Cerebellar nuclear complex (tissue), 1 donor: ENCODE measurements at regions not wholly inside any gene's neighbourhood (a gene's known extent, or its start where the extent isn't known, plus 50 kb on each side); places are given as distances from the start of the nearest gene placed in this dataset.

ENCODE experiments used
- DNase-seq, 2 experiments: peaks; one replicate each; lab custom pipeline; 2025; lab: John Stamatoyannopoulos, UW

DNA sequence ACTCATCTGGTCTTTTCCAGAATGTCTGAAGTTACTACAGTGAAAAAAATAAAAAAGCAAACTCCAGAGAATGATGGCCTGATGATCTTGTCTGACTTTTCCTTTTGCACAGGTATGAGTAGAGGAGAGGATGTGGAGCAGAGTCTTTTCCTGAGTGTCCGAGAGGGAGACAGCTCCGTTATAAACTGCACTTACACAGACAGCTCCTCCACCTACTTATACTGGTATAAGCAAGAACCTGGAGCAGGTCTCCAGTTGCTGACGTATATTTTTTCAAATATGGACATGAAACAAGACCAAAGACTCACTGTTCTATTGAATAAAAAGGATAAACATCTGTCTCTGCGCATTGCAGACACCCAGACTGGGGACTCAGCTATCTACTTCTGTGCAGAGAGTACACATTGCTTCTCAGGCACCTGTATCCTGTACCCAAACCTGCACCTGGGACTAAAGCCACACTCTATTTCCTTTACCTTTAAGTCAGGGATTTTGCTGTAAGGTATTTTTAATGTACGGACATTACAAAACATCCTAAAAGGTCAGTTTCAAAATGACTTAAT is 75.8 kb upstream of the OR4E1 start:
- DNase-seq, result no peak

DNA sequence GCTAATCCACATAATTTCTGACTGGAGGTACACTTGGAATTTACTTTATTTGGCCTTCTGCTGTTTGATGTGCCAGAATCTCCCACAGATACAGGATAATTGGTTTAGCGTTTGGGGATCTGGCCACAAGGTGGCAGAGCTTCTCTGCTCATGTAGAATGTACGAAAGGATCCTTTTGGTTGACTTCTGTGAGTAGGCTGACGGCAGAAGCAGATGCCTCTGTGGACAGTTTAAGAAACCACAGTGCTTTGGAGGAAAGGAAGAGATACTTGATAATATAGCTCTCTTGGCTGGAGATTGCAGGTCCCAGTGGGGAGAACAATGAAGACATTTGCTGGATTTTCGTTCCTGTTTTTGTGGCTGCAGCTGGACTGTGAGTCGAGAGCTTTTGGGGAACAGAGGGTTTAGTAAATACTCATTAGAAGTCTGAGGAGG is 75.3 kb upstream of the OR4E1 start:
- DNase-seq, result no peak

DNA sequence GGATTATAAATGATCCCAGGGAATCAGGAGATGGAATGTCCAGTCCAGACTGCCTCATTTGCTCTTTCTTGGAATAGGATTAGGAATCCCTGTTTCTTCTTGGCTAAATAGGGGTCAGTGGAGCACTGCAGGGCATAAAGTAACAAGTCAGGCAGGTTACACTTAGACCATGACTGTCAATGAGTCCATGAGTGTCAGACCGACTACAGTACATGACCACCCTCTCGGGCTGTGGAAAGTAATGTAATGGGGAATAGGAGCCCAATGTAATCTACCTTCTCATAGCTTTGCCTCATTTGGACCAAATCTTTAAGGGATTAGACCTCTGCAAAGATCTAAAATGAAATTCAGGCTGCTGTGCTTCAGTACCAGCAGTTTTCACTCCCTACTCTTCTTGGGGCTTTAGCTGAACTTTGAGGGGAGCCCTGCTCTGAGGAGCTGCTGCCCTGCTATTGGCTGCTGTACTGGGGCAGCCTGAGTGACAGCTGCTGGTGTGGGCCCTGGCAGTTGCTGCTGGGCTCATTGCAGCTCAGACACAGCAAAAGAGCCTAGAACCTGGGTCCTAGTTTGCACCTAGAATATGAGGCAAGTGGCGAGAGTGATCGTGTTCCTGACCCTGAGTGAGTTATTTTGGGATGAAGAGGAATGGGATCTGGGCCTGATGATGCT is 62.2 kb upstream of the OR4E1 start:
- DNase-seq, result no peak

DNA sequence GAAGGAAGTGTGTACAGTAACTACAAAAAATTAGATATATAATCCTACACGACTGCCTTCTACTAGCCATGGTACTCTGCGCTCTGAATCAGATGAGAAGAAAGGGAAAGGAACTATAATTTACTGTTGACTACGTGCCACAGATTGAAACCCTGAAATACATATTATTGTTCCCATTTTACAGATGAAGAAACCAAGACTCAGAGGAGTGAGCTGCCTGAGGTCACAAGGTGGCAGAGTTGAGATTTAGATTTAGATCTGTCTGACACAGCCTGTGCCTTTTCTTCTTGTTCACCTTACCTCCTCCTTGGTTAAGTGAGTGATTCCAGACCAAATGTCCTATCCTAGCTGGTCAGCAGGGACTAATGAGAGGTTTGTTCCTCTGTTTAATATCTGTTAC is 61.6 kb upstream of the OR4E1 start:
- no peak for DNase-seq

DNA sequence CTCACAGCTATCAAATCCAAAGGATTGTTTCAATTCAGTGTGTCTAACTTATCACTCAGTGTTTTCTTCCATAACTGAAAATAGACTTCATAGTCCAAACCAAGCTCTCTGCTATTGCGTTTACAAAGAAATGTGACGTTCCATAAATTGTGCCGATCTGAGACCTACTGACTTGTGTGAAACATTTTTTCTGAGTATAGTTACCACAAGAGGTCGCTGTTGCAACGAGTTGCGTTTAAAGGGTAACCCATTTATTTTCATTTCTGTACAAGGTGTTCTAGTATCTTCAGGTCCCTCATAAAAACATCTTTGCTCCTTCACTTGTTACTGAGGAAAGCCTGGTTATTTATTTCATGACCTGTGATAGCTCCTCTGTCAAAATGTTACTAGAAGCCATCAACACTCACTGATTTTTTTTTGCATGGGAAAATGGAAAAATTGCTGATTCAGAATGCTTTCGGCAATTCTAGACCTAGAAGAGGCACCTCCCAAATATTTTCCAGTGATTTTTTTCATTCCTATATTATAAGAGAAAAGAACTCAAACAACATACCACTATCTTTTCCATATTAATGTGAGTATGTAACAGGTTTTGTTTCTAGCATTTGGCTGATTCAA is 60.9 kb upstream of the OR4E1 start:
- no peak for DNase-seq

DNA sequence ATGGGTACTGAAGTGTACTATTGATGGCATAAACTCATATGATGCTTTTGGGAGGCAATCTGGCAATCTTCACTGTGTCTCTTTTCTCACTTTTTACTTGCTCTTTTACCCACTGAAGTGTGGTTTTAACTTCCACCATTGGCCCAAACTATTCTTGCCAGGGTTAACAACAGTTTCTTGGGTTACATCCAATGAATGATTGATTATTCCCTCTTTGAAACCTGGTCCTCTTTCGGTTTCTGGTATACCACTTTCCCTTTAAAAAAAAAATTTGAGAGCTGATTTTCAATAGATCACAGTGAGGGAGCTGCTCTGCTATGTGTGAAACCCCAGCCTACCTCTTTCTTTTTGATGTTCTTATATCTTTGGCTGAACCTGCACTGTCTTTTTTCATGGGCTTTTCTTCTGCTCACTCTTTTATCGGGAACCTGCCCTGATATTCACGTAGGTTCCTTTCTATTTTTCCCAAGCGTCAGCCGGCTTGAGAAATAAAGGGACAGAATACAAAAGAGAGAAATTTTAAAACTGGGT is 56.1 kb upstream of the OR4E1 start:
- DNase-seq, result no peak

DNA sequence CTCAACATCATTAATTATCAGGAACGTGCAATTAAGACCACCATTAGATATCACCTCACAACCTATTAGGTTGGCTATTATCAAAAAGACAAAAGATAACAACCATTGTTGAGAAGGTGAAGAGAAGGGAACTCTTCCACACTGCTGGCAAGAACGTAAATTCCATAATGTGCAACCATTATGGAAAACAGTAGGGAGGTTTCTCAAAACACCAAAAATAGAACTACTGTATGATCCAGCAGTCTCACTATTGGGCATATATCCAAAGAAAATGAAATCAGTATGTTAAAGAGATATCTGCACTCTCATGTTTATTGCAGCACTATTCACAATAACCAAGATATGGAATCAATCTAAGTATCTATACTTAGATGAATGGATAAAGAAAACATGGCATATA is 51.6 kb upstream of the OR4E1 start:
- no peak for DNase-seq

DNA sequence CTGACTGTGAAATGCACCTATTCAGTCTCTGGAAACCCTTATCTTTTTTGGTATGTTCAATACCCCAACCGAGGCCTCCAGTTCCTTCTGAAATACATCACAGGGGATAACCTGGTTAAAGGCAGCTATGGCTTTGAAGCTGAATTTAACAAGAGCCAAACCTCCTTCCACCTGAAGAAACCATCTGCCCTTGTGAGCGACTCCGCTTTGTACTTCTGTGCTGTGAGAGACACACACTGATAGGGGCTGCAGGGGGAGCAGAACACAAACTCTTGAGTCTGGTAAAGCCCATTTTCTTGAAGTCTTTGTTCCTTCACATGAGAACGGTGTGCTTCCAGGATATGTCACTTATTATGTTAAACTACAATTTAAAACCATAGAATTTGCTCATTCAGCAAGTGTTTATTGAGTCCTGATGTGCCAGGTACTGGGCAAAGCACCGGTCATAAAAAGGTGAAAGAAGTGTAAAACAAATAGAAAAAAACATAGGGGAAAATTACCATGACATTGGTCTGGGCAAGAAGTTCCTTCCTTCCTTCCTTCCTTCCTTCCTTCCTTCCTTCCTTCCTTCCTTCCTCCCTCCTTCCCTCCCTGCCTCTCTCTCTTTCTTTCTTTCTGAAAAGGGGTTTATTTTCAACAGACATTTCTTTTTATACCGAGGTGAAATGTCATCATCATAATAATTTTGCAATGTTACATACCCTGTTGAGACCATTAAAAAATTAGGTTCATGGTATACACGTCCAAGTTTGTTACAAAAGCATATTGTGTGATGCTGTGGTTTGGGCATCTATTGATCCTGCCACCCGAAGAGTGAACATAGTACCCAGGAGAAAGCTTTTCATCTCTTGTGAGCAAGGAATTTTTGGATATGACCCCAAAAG is 50.7 kb upstream of the OR4E1 start:
- DNase-seq, result no peak

DNA sequence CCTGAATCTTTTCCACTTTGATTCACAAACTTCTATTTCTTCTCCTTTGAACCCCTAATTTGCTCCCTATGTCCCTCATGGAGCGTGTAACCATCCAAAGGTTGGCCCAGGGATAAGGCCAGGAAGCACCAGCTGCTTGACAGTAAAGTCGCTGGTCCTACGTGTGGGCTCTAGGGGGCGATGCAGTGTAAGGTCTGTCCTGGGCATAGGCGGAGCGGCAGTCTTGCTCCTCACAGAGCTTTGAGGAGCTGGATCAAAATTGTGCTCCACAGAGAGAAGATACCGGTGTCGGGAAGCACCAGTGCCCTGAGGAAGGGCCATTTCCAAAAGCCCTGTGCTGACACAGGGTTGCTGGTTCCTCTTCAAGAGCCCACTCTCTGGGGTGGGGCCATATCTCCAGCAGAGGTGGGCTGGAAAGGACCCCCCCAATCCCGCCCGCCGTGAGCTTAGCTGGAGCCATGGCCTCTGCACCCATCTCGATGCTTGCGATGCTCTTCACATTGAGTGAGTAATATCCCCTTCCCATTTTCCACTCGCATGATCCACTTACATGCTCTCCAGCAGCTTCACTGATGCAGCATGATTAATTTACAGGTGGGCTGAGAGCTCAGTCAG is 49.9 kb upstream of the OR4E1 start:
- no peak for DNase-seq
